CD4-positive, alpha-beta T cell (primary cell): ENCODE measurements at regions not wholly inside any gene's neighbourhood (a gene's known extent, or its start where the extent isn't known, plus 50 kb on each side); places are given as distances from the start of the nearest gene placed in this dataset.

ENCODE experiments used
- ATAC-seq: fragments of 200-7000 bp; cut with Tn5 transposase; one replicate; pipeline ENCODE4 v1.10.0; 2022; ENCODE audit warnings: mild to moderate bottlenecking; ENCODE audit not compliant: poor library complexity
- CTCF ChIA-PET: fragments of 350-600 bp; sonication (Branson Sonifier 250); formaldehyde crosslinking; loops from one replicate; lab custom pipeline; 2021; ENCODE audit warnings: antibody characterized with exemption, inconsistent platforms; lab: Charles Lee
- POLR2A ChIA-PET: fragments of 350-600 bp; sonication (Branson Sonifier 250); formaldehyde crosslinking; loops from one replicate; lab custom pipeline; 2021; ENCODE audit warnings: antibody characterized with exemption, inconsistent platforms; lab: Charles Lee
- DNase-seq, 14 experiments: peaks; one replicate each; pipeline ENCODE4 v3.0.0-alpha.2; 2013 to 2020; ENCODE audit warnings: mixed read lengths in 2 of 14
- H3K27ac ChIP-seq, 2 donors: one replicate each; pipeline versions ENCODE4 v1.5.1 to v1.7.0; 2013; ENCODE audit warnings: low read length in 2 of 2, low read depth in 1 of 2, mild to moderate bottlenecking in 1 of 2
- H3K27me3 ChIP-seq, 2 experiments: 1 replicate in 1 of 2; 2 replicates in 1 of 2; pipeline versions ENCODE4 v1.6.1 to v1.7.0; 2013; ENCODE audit warnings: low read length in 2 of 2, control low read depth in 1 of 2, mild to moderate bottlenecking in 1 of 2, moderate library complexity in 1 of 2; ENCODE audit not compliant: insufficient read depth in 2 of 2, control insufficient read depth in 1 of 2
- H3K36me3 ChIP-seq: one replicate; pipeline ENCODE4 v1.6.1; 2013; ENCODE audit warnings: low read length, control low read depth; ENCODE audit not compliant: insufficient read depth
- H3K4me1 ChIP-seq: one replicate; pipeline ENCODE4 v1.6.1; 2013; ENCODE audit warnings: low read length, control low read depth; ENCODE audit not compliant: insufficient read depth
- H3K4me3 ChIP-seq: one replicate; pipeline ENCODE4 v1.5.1; 2013; ENCODE audit warnings: mild to moderate bottlenecking, low read length, moderate library complexity
- H3K9me3 ChIP-seq, 2 experiments: 1 replicate in 1 of 2; 2 replicates in 1 of 2; pipeline versions ENCODE4 v1.6.1 to v1.7.0; 2013; ENCODE audit warnings: low read length in 2 of 2, mild to moderate bottlenecking in 2 of 2, control low read depth in 1 of 2, moderate library complexity in 1 of 2; ENCODE audit not compliant: control insufficient read depth in 1 of 2, insufficient read depth in 1 of 2
- H3K27ac Mint-ChIP-seq: one replicate; pipeline ENCODE4 v1.8.0; 2020; ENCODE audit warnings: mixed read lengths
- H3K27me3 Mint-ChIP-seq: one replicate; pipeline ENCODE4 v1.8.0; 2021; ENCODE audit warnings: mixed read lengths
- H3K36me3 Mint-ChIP-seq: one replicate; pipeline ENCODE4 v1.8.0; 2021; ENCODE audit warnings: low read depth, mixed read lengths
- H3K4me1 Mint-ChIP-seq: one replicate; pipeline ENCODE4 v1.8.0; 2021; ENCODE audit warnings: low read depth, mixed read lengths
- H3K4me3 Mint-ChIP-seq: one replicate; pipeline ENCODE4 v1.8.0; 2020; ENCODE audit warnings: mild to moderate bottlenecking, mixed read lengths
- H3K9me3 Mint-ChIP-seq: one replicate; pipeline ENCODE4 v1.8.0; 2020; ENCODE audit warnings: mixed read lengths
- CTCF ChIP-seq: fragments of 200-600 bp; IDR thresholded peaks from one replicate; pipeline ENCODE4 v1.8.0; 2022; ENCODE audit warnings: antibody characterized with exemption, mild to moderate bottlenecking
- intact Hi-C, 2 experiments: fragments of 100-400 bp; cut with DNase I in 1 of 2; cut with micrococcal nuclease in 1 of 2; formaldehyde crosslinking; loops; one replicate each; pipeline versions ENCODE4 v1.15.1 to v1.9.0; 2023 to 2025; cut with DNase I, micrococcal nuclease

DNA sequence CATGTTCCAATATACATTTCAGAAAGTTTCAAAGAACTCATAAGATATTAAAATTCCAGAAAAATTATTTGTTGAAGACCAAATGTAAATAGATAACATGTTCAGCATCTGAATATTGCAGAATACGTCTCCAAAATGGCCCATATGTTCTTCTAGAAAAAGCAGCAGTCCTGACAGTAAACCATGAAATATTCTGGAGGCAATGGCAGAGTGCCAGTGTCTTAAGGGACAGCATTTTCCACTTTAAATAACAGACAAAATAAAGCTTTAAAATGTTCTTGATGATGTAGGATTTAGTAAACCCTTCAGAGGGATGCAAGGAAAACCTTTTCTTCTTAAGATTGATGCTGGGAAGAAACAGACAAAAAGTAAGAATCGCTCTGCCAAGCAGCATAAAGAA lies 721.0 kb downstream of the NR2F1-AS1 start:
- no peaks in the 10 kb centered on the region for H3K4me1 ChIP-seq
- H3K9me3 Mint-ChIP-seq, result no peaks in the 10 kb centered on the region
- no peaks in the 10 kb centered on the region for H3K27me3 Mint-ChIP-seq
- TF ChIP-seq CTCF, result no peak
- H3K4me1 Mint-ChIP-seq, result no peaks in the 10 kb centered on the region
- ChIA-PET CTCF (no interaction called here), POLR2A (no interaction called here)
- H3K36me3 Mint-ChIP-seq, result no peaks in the 10 kb centered on the region
- H3K9me3 ChIP-seq, result peaks cover 0 to 5% of the 10 kb centered on the region in 2 experiments
- no peak overlapping the region for H3K4me3 ChIP-seq
- H3K27ac Mint-ChIP-seq, result no peak overlapping the region
- ATAC-seq, result no peak
- intact Hi-C loops, result no loop called here
- H3K27ac ChIP-seq, result no peak overlapping the region
- H3K27me3 ChIP-seq, result no peaks in the 10 kb centered on the region
- H3K36me3 ChIP-seq, result no peaks in the 10 kb centered on the region
- H3K4me3 Mint-ChIP-seq, result no peak overlapping the region
- DNase-seq, result no peak

- ChIA-PET CTCF (no interaction called here), POLR2A (no interaction called here)
- Mint-ChIP-seq H3K36me3 (no peaks in the 10 kb centered on the region), H3K4me3 (no peak overlapping the region), H3K9me3 (no peaks in the 10 kb centered on the region), H3K27ac (no peak overlapping the region), H3K4me1 (no peaks in the 10 kb centered on the region), H3K27me3 (no peaks in the 10 kb centered on the region)
- DNase-seq (no peak), ATAC-seq (no peak)
- no peaks in the 10 kb centered on the region for H3K4me1 ChIP-seq
- no peaks in the 10 kb centered on the region for H3K36me3 ChIP-seq
- no peaks in the 10 kb centered on the region for H3K9me3 ChIP-seq
- H3K27me3 ChIP-seq, result no peaks in the 10 kb centered on the region
- no peak for TF ChIP-seq CTCF
- H3K27ac ChIP-seq, result no peak overlapping the region
- intact Hi-C loops, result no loop called here
- H3K4me3 ChIP-seq, result no peak overlapping the region
Measured at GRCh38 chr5:92852219-92852618, 728.8 kb downstream of the NR2F1-AS1 start.

DNA sequence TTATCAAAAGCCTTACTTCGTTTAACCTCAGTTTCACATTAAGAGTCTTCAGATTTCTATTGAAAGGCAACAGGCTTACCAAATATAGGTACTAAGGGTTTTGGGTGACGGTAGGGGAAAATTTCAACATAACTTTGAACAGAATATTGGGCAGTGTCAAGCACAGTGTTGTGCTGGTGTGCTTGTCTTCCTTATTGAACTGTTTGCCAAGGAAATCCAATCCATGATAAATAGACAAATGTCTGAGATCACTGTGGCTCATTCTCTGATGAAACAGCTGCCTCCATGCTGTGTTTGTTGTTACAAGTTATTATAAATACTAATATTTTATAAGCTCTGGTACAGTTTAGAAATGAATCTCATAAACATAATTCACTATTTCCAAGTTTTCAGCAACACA lies 730.1 kb downstream of the NR2F1-AS1 start:
- no peak for TF ChIP-seq CTCF
- no peaks in the 10 kb centered on the region for H3K27me3 Mint-ChIP-seq
- no peak for ATAC-seq

More for the DNA sequence above, 730.1 kb downstream of the NR2F1-AS1 start:
- Histone ChIP-seq H3K27me3 (no peaks in the 10 kb centered on the region), H3K27ac (no peak overlapping the region), H3K9me3 (no peaks in the 10 kb centered on the region), H3K4me3 (no peak overlapping the region), H3K4me1 (no peaks in the 10 kb centered on the region), H3K36me3 (no peaks in the 10 kb centered on the region)
- H3K4me3 Mint-ChIP-seq, result no peak overlapping the region
- CTCF ChIA-PET, result no interaction called here
- DNase-seq, result no peak
- no peaks in the 10 kb centered on the region for H3K36me3 Mint-ChIP-seq
- no peaks in the 10 kb centered on the region for H3K4me1 Mint-ChIP-seq
- intact Hi-C loops, result no loop called here
- no peaks in the 10 kb centered on the region for H3K9me3 Mint-ChIP-seq
- H3K27ac Mint-ChIP-seq, result no peak overlapping the region
- POLR2A ChIA-PET, result no interaction called here
